ENCODE measurements at regions not wholly inside any gene's neighbourhood (a gene's known extent, or its start where the extent isn't known, plus 50 kb on each side); places are given as distances from the start of the nearest gene placed in this dataset.
"Not testable (repeated sequence)": the region's sequence is repeated elsewhere in the genome, so short reads cannot be mapped to it uniquely, and the experiment has no call there.

GRCh38 chr13:34361560-34361959 is 543.6 kb downstream of the RFC3 start:
- DNase-seq (ENCODE audit: low spot score): no peak

DNA sequence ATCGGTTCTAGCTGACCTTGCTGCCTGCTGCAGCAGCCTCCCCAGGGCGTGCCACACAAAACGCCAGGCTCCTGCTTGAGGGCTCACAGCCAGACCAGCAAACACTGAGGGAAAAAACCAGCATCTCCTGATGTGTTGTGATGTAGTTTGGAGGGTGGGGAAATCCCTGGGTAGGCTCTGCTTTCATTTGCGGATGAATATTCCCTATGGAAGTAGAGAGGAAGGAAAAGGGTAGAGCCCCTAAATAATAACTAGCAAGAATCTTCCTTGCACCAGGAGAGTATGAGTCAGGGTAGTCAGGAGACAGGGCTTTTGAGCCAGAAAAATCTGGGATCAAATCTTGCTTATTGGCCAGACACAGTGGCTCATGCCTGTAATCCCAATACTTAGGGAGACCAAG is 545.3 kb downstream of the RFC3 start:
- DNase-seq (ENCODE audit: low spot score): no peak

- no peak for DNase-seq (ENCODE audit: low spot score)
Observed at GRCh38 chr13:34364633-34365032, 546.7 kb downstream of the RFC3 start.

DNA sequence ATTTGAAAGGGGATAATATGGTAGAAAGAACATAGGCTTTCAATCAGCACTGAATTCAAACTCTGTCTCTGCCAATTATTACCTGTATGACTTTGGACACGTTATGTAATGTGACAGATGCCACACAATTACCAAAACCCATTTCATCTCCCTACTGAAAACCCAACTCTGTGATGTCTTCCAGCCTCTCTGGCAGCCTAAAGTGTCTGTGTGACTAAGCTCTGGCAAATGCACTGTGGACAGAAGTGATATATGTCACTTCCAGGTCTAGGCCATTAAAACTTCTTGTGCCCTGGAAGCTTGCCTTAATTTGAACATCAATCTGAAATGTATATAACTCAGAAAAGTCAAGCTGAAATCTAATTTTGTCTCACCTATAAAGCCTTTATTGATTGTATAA is 552.0 kb downstream of the RFC3 start:
- DNase-seq (ENCODE audit: low spot score): no peak

- DNase-seq (ENCODE audit: low spot score): no peak
Observed at GRCh38 chr13:34371108-34371507, 553.2 kb downstream of the RFC3 start.

DNA sequence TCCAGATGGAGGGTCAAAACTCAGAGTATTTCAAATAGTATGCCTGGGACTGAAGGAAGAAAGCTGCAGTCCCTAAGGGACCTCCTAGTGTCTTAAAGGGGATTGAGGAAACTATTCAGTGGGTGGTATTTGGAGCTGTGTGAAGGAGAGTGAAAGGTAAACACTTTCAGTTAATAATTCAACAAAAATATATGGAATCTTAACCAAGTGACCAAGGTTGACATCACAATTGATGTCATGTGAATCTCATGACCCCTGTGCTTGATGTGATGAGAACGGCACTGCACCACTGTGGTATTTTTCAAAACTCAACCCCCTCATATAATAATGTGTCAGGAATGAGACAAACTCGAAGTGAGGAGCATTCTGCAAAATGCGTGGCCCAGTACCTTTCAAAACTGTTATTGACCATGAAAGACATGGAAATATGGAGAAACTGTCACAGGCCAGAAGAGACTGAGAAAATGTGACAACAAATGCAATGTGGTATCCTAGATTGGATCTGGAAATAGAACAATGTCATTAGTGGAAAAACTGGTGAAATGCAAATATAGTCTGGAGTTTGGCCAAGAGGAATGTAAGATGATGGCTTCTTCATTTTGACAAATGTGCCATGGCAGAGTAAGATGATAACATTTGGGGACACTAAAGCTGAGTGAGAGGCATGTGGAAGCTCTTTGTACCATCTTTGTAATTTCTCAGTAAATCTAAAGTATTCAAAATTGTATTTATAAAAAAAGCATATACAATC is 553.9 kb downstream of the RFC3 start:
- DNase-seq (ENCODE audit: low spot score): no peak

- no peak for DNase-seq (ENCODE audit: low spot score)
Observed at GRCh38 chr13:34372581-34372980, 554.6 kb downstream of the RFC3 start.

DNA sequence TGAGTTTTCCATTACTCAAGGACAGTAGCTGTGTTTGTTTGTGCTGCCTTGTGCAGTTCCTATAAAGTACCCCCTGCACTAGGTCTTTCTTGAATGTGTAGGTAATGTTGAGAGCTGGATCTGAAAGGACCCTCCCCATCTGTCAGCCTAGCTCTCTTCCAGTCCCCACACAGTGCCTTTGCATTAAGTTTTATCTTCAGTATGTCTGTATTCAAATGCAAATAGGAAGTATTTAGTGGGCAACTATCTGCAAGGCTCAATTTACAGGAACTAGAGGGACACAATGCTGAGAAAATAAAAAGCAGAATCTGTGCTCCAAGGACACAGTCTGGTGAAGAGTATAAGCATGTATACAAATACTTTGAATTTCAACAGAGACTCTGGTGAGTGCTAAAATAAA is 558.5 kb downstream of the RFC3 start:
- no peak for DNase-seq (ENCODE audit: low spot score)

- DNase-seq (ENCODE audit: low spot score): no peak
Observed at GRCh38 chr13:34381228-34381627, 560.8 kb upstream of the NBEA start.

DNA sequence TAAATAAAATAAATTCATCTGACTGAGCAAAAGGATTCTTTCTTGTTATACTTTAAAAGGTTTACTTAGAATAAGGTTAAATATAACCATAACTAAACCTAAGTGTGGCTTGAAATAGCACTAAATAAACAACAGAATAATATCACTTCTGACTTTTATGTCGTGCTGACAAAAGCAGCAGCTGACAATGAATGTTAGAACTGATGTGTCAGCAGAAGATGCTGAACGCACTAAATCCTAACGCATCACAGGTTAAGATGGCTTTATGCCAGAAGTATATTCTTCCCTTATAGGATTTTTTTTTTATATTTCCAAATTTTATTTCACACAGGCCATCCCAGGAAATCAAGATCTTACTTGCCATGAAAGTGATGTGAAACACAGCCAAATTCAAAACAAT is 558.3 kb upstream of the NBEA start:
- no peak for DNase-seq (ENCODE audit: low spot score)

DNA sequence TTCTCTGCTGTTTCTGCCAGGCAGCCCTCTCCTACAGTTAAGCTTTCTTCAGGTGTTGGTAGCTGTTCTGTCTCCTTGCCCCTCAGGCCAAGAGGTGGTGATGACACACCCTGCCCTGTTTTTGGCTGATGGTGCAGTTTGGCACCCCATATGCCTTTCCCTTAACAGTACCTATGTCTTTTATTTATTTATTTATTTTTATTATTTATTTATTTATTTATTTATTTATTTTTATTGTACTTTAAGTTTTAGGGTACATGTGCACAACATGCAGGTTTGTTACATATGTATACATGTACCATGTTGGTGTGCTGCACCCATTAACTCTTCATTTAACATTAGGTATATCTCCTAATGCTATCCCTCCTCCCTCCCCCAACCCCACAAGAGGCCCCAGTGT is 555.8 kb upstream of the NBEA start:
- not testable (repeated sequence) for DNase-seq (ENCODE audit: low spot score)

DNA sequence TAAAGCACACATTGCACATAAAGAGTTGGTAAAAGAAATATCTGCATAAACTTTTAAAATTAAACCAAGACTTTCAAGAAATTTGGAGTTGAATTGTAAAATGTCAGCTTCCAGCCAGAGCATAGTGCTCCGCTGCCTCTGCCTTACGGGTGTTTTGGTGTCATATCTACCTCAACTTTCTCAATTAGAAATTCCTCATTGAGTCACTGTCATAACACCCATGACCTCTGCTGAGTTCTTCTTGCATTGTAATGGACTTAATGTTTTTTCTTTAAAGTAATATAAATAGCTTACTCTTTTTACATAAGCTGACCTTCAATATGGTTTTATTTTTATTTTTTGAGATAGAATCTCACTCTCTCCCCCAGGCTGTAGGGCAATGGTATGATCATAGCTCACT is 551.0 kb upstream of the NBEA start:
- no peak for DNase-seq (ENCODE audit: low spot score)

- no peak for DNase-seq (ENCODE audit: low spot score)
Observed at GRCh38 chr13:34401696-34402095, 540.4 kb upstream of the NBEA start.

DNA sequence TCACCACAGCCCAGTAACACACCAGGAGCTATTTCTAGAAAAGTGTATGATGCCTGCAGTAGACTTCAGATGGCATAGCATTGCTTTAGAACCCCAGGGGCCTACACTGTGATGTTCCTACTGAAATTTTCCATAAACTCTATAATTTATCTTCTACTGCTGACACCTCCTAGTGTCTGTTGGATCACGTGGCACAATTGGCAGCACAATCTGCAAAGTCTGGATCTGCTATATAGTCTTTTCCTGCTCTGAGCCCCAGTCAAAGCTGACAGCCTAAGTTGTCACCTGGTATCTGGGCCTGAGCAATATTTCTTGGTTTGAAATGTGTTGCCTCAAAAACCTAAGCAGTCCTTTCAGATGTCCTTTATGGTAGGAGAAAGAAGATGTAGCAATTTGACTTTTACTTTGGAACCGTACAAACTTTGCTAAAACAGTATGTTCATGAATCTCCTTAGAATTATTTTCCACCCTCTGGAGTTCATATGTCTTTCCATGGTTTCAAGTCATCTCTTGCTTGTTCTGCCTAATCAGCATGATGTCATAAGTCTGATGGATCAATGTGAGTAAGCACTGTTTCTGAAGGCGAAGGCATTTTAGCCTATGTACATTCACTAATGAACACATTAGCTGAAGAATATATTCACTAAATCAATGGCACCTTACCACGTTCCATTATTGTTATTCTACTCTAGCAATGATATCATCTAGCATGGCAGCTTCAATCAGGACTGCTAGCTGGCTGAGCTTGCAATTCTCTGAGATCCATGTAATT is 536.5 kb upstream of the NBEA start:
- no peak for DNase-seq (ENCODE audit: low spot score)

GRCh38 chr13:34408640-34409039 is 533.4 kb upstream of the NBEA start:
- no peak for DNase-seq (ENCODE audit: low spot score)

DNA sequence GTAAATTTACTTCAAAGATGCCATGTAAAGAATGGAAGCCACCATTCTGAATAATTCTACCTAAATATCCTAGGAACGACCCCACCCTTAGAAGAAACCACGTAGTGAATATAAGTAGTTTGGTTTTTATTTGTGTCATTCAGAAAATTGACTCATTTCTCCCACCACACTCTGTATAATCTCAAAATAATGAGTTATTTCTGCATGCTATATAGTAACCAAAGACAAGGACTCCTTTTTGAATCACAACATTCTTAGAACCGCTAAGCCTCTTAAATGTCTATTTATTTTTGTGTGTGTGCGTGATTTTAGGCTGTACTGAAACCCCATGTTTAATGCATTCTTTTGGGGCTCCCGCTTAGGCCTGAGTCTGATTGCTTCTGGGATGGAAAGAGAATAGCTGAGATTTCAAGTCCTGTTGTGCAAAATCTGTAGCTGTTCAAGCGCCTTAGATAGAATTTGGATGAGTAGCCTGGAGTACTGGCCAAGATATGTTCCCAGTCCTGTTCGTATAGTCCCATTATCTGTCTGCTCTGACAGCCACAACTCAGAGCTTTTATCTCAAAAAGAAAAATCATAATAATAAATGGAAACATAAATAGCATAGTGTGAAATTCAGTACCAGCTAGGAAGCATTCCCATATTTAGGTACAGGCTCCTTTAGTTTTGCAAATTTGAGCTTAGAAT is 532.4 kb upstream of the NBEA start:
- DNase-seq (ENCODE audit: low spot score): no peak

- DNase-seq (ENCODE audit: low spot score): no peak
Observed at GRCh38 chr13:34410678-34411077, 531.4 kb upstream of the NBEA start.

- no peak for DNase-seq (ENCODE audit: low spot score)
Observed at GRCh38 chr13:34411177-34411576, 530.9 kb upstream of the NBEA start.

DNA sequence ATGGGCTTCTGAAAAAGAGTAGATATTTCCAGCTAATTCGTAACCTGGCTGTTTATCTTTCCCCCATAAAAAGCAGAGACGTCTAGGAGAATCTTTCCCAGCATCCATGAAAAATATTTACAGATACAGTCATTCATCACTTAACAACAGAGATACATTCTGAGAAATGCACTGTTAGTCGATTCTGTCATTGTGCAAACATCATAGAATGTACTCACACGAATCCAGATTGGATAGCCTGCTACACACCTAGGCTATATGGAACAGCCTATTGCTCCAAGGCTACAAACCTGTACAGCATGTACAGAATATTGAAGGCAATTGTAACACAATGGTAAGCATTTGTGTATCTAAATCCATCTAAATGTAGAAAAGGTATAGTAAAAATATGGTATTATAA is 530.2 kb upstream of the NBEA start:
- no peak for DNase-seq (ENCODE audit: low spot score)

GRCh38 chr13:34412295-34412694 is 529.8 kb upstream of the NBEA start:
- no peak for DNase-seq (ENCODE audit: low spot score)

DNA sequence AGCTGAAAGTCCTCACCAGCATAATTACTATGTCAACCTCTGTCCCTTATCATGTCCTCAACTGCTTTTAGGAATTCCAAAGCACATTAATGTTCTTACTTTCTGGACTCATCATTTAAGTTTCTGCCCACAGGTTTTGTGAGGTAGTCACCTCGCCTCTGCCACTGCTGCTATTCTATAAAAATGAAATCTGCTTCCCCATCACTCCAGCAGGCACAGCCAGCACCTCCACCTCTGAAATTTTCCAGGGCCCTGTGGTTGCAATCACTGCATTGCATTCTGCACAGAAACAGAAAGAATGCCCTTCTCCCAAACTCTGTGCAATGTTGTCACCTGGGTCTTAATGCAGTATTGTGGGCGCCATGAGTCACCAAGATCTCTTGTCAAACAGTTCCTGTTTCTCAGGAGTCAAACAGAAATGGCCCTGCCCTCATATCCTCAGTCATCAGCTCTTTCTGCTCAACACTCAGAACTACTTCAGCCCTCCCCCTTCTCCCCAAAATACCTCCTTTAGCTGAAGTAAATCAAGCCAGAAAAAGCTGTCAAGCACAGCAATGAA is 529.2 kb upstream of the NBEA start:
- DNase-seq (ENCODE audit: low spot score): no peak

DNA sequence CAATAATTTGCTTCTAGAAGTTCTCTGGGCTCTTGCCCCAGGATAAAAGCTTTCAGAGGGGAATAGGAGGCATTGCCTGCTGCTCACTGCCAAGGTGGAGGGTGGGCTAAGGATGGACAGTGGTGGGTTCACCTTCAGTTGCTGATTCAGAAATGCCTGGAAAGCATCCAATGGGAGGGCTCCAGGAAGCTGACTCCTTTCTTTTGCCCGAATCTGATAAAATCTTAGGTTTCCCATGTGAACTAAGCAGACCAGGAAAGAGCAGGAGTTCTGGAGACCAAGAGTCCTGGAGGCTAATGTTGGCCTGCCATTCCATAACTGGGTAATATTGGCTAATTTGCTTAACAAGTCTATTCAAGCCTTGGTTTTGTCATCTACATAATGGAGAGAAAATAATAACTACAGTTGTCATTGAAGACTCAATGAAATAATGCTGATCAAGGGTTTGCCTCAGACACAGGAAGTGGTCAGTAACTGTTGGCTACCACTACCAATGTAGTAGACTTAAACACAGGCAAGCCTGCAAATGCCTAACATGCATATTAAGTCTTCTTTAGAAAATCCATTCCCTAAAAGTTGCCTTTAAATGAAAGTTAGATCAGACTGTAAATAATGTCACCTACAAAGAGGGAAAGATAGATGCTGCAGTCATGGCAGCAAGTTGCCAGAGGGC is 528.4 kb upstream of the NBEA start:
- DNase-seq (ENCODE audit: low spot score): no peak

Data from CD4-positive, alpha-beta T cell treated with Interleukin-6 at 100 ng/mL for 8 hours (primary cell).